ENCODE measurements at regions not wholly inside any gene's neighbourhood (a gene's known extent, or its start where the extent isn't known, plus 50 kb on each side); places are given as distances from the start of the nearest gene placed in this dataset.

- FAIRE-seq (no peak), DNase-seq (ENCODE audit: extremely low read depth in 1 of 4, low spot score in 3 of 4) (no peak), ATAC-seq (no peak)
- no peaks in the 10 kb centered on the region for H4K20me1 ChIP-seq (replicated peaks; ENCODE audit: control insufficient read depth, insufficient read depth, low read length)
- no peaks in the 10 kb centered on the region for H3K36me3 ChIP-seq (ENCODE audit: control insufficient read depth, insufficient read depth, low read length)
- H3K4me3 ChIP-seq, result no peak overlapping the region
- no peak for TF ChIP-seq MLLT1 (IDR thresholded peaks at IDR 0.05)
- TF ChIP-seq JUNB (CRISPR knock-in tag; conservative IDR thresholded peaks at IDR 0.05), result no peak
- no peak for TF ChIP-seq PHB2 (IDR thresholded peaks at IDR 0.05; ENCODE audit: low read depth)
- TF ChIP-seq NCOR1 (IDR thresholded peaks at IDR 0.05), result no peak
- no peak for TF ChIP-seq RBM39 (optimal IDR thresholded peaks at IDR 0.05; ENCODE audit: low read depth, low read length)
- TF ChIP-seq ZNF354B (CRISPR knock-in tag; IDR thresholded peaks at IDR 0.05), result no peak
- no peak for TF ChIP-seq PHTF2 (CRISPR knock-in tag; IDR thresholded peaks at IDR 0.05)
- TF ChIP-seq ZNF407 (IDR thresholded peaks at IDR 0.05; ENCODE audit: low read depth), result no peak
- TF ChIP-seq ID3 (CRISPR knock-in tag; IDR thresholded peaks at IDR 0.05), result no peak
- no peak for TF ChIP-seq ID3 (tag; IDR thresholded peaks at IDR 0.05)
- in situ Hi-C loops (cut with MboI) (no loop called here), intact Hi-C loops (cut with micrococcal nuclease) (no loop called here)
- no peak overlapping the region for H3K27ac ChIP-seq (ENCODE audit: extremely low read depth, low read depth, low read length)
- no peaks in the 10 kb centered on the region for H3K4me1 ChIP-seq (replicated peaks in 1 of 2; ENCODE audit: control insufficient read depth in 2 of 2, insufficient read depth in 2 of 2, low read length in 2 of 2)
- H3K9me1 ChIP-seq (ENCODE audit: control insufficient read depth, insufficient read depth, low read length), result no peaks in the 10 kb centered on the region
- BruUV-seq (replicated peaks), result no TSS peak
- no peak overlapping the region for H2AFZ ChIP-seq (ENCODE audit: low read depth, low read length)
- no peak overlapping the region for H3K9ac ChIP-seq (ENCODE audit: insufficient read depth in 1 of 2, low read depth in 2 of 2, low read length in 2 of 2)
- 0% methylated on average over 4 of the region's 4 CpGs for WGBS (ENCODE audit: insufficient coverage, low coverage, missing lambda C conversion rate)
- no peaks in the 10 kb centered on the region for H3K27me3 ChIP-seq (ENCODE audit: control insufficient read depth in 2 of 2, insufficient read depth in 2 of 2, low read length in 2 of 2)
- no peaks in the 10 kb centered on the region for H3K79me2 ChIP-seq (ENCODE audit: control insufficient read depth, insufficient read depth, low read length)
- POLR2A ChIA-PET, result interaction anchor here (0.5 kb wide), 1 partner anchor 8 kb away, joined by 3 read pairs; no protein-coding TSS in a partner anchor
- CTCF ChIA-PET (ENCODE audit: low intra/inter-chr PET ratio), result no interaction called here
- H3K9me3 ChIP-seq (replicated peaks; ENCODE audit: control insufficient read depth, insufficient read depth, low read depth, low read length), result no peaks in the 10 kb centered on the region
- no peak overlapping the region for H3K4me2 ChIP-seq (ENCODE audit: insufficient read depth, low read length)
Observed at GRCh38 chr4:37054531-37055077, 189.9 kb upstream of the NWD2 start.
